DND-41 (cell line): ENCODE measurements at regions not wholly inside any gene's neighbourhood (a gene's known extent, or its start where the extent isn't known, plus 50 kb on each side); places are given as distances from the start of the nearest gene placed in this dataset.

ENCODE experiments used
- ATAC-seq: fragments of 200-7000 bp; cut with Tn5 transposase; 3 replicates; pipeline ENCODE4 v1.9.1; 2021; ENCODE audit warnings: low read depth; ENCODE audit not compliant: insufficient read depth
- DNase-seq: peaks from one replicate; pipeline ENCODE4 v3.0.0-alpha.2; 2020
- H2AFZ ChIP-seq: 2 replicates; pipeline ENCODE4 v1.6.0; 2012; ENCODE audit warnings: low read depth, low read length
- H3K27ac ChIP-seq: 2 replicates; pipeline ENCODE4 v1.5.1; 2012; ENCODE audit warnings: low read length, inconsistent platforms
- H3K27me3 ChIP-seq: fragments of 200-600 bp; sonication (generic); 2 replicates; pipeline ENCODE4 v1.6.0; 2012; ENCODE audit warnings: low read length, mild to moderate bottlenecking, inconsistent platforms; ENCODE audit not compliant: insufficient read depth, poor library complexity
- H3K36me3 ChIP-seq: 2 replicates; pipeline ENCODE4 v1.5.1; 2012; ENCODE audit warnings: low read length, inconsistent platforms; ENCODE audit not compliant: insufficient read depth
- H3K4me1 ChIP-seq: 2 replicates; pipeline ENCODE4 v1.5.1; 2012; ENCODE audit warnings: mild to moderate bottlenecking, low read length; ENCODE audit not compliant: insufficient read depth
- H3K4me2 ChIP-seq: 2 replicates; pipeline ENCODE4 v1.6.0; 2012; ENCODE audit warnings: mild to moderate bottlenecking, moderate library complexity, low read length, inconsistent platforms; ENCODE audit not compliant: insufficient read depth
- H3K4me3 ChIP-seq, 2 experiments: fragments of 200-600 bp in 1 of 2; shearing (Covaris generic) in 1 of 2; 2 replicates each; pipeline ENCODE4 v1.5.1; 2012 to 2016; ENCODE audit warnings: inconsistent platforms in 2 of 2, low read length in 2 of 2, mild to moderate bottlenecking in 2 of 2, low read depth in 1 of 2, moderate library complexity in 1 of 2
- H3K79me2 ChIP-seq: 2 replicates; pipeline ENCODE4 v1.6.0; 2012; ENCODE audit warnings: low read length, inconsistent platforms; ENCODE audit not compliant: insufficient read depth
- H3K9ac ChIP-seq: 2 replicates; pipeline ENCODE4 v1.6.0; 2012; ENCODE audit warnings: low read depth, mild to moderate bottlenecking, inconsistent platforms, low read length, moderate library complexity
- H3K9me3 ChIP-seq: 2 replicates; pipeline ENCODE4 v1.5.1; 2012; ENCODE audit warnings: low read length, moderate library complexity, mild to moderate bottlenecking, inconsistent platforms; ENCODE audit not compliant: insufficient read depth, severe bottlenecking
- H4K20me1 ChIP-seq: 2 replicates; pipeline ENCODE4 v1.6.0; 2012; ENCODE audit warnings: low read length; ENCODE audit not compliant: insufficient read depth
- EZH2 ChIP-seq: IDR thresholded peaks from 3 replicates; pipeline ENCODE4 v1.6.1; 2012; ENCODE audit warnings: borderline replicate concordance, low read depth, mild to moderate bottlenecking, moderate library complexity, low read length, inconsistent platforms; ENCODE audit not compliant: severe bottlenecking
- TF ChIP-seq, protein P1 (sequence below): IDR thresholded peaks from 2 replicates; pipeline ENCODE4 v1.5.1; 2012; ENCODE audit warnings: borderline replicate concordance, low read length, moderate library complexity, mild to moderate bottlenecking; ENCODE audit not compliant: poor library complexity, severe bottlenecking; ENCODE audit errors: extremely low read depth

- H3K4me2 ChIP-seq, result no peak overlapping the region
- no peaks in the 10 kb centered on the region for H3K79me2 ChIP-seq
- no peak for DNase-seq
Observed at GRCh38 chr2:126754240-126755004, 98.5 kb downstream of the GYPC start.

GRCh38 chr2:126756125-126756524 is 100.2 kb downstream of the GYPC start:
- H3K4me3 ChIP-seq, result no peak overlapping the region
- no peak overlapping the region for H3K9ac ChIP-seq
- H3K36me3 ChIP-seq, result no peaks in the 10 kb centered on the region
- H3K4me1 ChIP-seq, result no peaks in the 10 kb centered on the region
- TF ChIP-seq EZH2, result no peak
- TF ChIP-seq, protein P1, sequence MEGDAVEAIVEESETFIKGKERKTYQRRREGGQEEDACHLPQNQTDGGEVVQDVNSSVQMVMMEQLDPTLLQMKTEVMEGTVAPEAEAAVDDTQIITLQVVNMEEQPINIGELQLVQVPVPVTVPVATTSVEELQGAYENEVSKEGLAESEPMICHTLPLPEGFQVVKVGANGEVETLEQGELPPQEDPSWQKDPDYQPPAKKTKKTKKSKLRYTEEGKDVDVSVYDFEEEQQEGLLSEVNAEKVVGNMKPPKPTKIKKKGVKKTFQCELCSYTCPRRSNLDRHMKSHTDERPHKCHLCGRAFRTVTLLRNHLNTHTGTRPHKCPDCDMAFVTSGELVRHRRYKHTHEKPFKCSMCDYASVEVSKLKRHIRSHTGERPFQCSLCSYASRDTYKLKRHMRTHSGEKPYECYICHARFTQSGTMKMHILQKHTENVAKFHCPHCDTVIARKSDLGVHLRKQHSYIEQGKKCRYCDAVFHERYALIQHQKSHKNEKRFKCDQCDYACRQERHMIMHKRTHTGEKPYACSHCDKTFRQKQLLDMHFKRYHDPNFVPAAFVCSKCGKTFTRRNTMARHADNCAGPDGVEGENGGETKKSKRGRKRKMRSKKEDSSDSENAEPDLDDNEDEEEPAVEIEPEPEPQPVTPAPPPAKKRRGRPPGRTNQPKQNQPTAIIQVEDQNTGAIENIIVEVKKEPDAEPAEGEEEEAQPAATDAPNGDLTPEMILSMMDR, result no peak
- ATAC-seq, result no peak
- H3K27me3 ChIP-seq, result peaks cover 14% of the 10 kb centered on the region
- no peaks in the 10 kb centered on the region for H4K20me1 ChIP-seq
- H3K27ac ChIP-seq, result no peak overlapping the region
- H3K79me2 ChIP-seq, result no peaks in the 10 kb centered on the region
- H3K9me3 ChIP-seq, result no peaks in the 10 kb centered on the region
- H3K4me2 ChIP-seq, result no peak overlapping the region
- H2AFZ ChIP-seq, result no peak overlapping the region
- DNase-seq, result no peak

More at GRCh38 chr2:126754240-126755004, 98.5 kb downstream of the GYPC start:
- H3K9me3 ChIP-seq, result no peaks in the 10 kb centered on the region
- ATAC-seq, result no peak
- TF ChIP-seq EZH2, result no peak
- TF ChIP-seq, protein P1, result no peak
- H3K27ac ChIP-seq, result no peak overlapping the region
- H4K20me1 ChIP-seq, result no peaks in the 10 kb centered on the region
- H3K4me3 ChIP-seq, result no peak overlapping the region
- no peak overlapping the region for H2AFZ ChIP-seq
- H3K27me3 ChIP-seq, result peaks cover 14% of the 10 kb centered on the region
- H3K36me3 ChIP-seq, result no peaks in the 10 kb centered on the region
- H3K4me1 ChIP-seq, result no peaks in the 10 kb centered on the region
- H3K9ac ChIP-seq, result no peak overlapping the region

GRCh38 chr2:126761256-126761980 is 105.5 kb downstream of the GYPC start:
- no peak overlapping the region for H2AFZ ChIP-seq
- no peak overlapping the region for H3K27ac ChIP-seq
- H3K79me2 ChIP-seq, result no peaks in the 10 kb centered on the region
- DNase-seq (no peak), ATAC-seq (no peak)
- no peaks in the 10 kb centered on the region for H4K20me1 ChIP-seq
- no peak overlapping the region for H3K4me2 ChIP-seq
- H3K36me3 ChIP-seq, result no peaks in the 10 kb centered on the region
- no peaks in the 10 kb centered on the region for H3K9me3 ChIP-seq
- H3K27me3 ChIP-seq, result peaks cover 12% of the 10 kb centered on the region
- no peak overlapping the region for H3K9ac ChIP-seq
- TF ChIP-seq, protein P1, result no peak
- TF ChIP-seq EZH2, result no peak
- H3K4me1 ChIP-seq, result peaks cover 8% of the 10 kb centered on the region; the same call in 1 of the 2 replicates
- H3K4me3 ChIP-seq, result no peak overlapping the region
